ENCODE measurements at regions not wholly inside any gene's neighbourhood (a gene's known extent, or its start where the extent isn't known, plus 50 kb on each side); places are given as distances from the start of the nearest gene placed in this dataset.

GRCh38 chr20:37455659-37456058 is 65.4 kb upstream of the NNAT start:
- no peak for ATAC-seq
- DNase-seq = no peak
- H3K9me2 ChIP-seq (replicated peaks; ENCODE audit: low read length) = no peaks in the 10 kb centered on the region
- CTCF ChIA-PET = no interaction called here
- no peaks in the 10 kb centered on the region for H3F3A ChIP-seq (ENCODE audit: low read length, unreplicated experiment)
- no peaks in the 10 kb centered on the region for H4K20me1 ChIP-seq (ENCODE audit: low read length)
- H2AFZ ChIP-seq (ENCODE audit: low read length) = no peak overlapping the region
- no peaks in the 10 kb centered on the region for H3K36me3 ChIP-seq (ENCODE audit: low read depth, low read length)
- no peak overlapping the region for H3K4me2 ChIP-seq (ENCODE audit: low read length)
- no peaks in the 10 kb centered on the region for H3K79me2 ChIP-seq (ENCODE audit: low read length)
- H3K4me1 ChIP-seq (ENCODE audit: insufficient read depth, low read length) = no peaks in the 10 kb centered on the region
- H3K9me3 ChIP-seq (ENCODE audit: low read length) = no peaks in the 10 kb centered on the region
- intact Hi-C loops (cut with micrococcal nuclease) = no loop called here
- POLR2A ChIA-PET (ENCODE audit: unreplicated experiment) = no interaction called here
- no peak overlapping the region for H3K9ac ChIP-seq (ENCODE audit: low read length)
- BruUV-seq (replicated peaks) = no TSS peak
- no peak overlapping the region for H3K4me3 ChIP-seq (ENCODE audit: low read length)
- no peak for TF ChIP-seq EZH2phosphoT487 (IDR thresholded peaks at IDR 0.05; ENCODE audit: borderline replicate concordance, low read length)
- no peak for TF ChIP-seq EZH2 (IDR thresholded peaks at IDR 0.05; ENCODE audit: low read length, unreplicated experiment)
- TF ChIP-seq CTCF (conservative IDR thresholded peaks at IDR 0.05; ENCODE audit: low read depth, low read length) = no peak
- no peak overlapping the region for H3K27ac ChIP-seq (ENCODE audit: low read length)
- H3K27me3 ChIP-seq (ENCODE audit: low read length) = 0 out of 2 replicates have a peak, but pooled peaks cover 3% of the 10 kb centered on the region

- Histone ChIP-seq H3K4me1 (ENCODE audit: insufficient read depth, low read length) (no peaks in the 10 kb centered on the region), H3F3A (ENCODE audit: low read length, unreplicated experiment) (no peaks in the 10 kb centered on the region), H3K36me3 (ENCODE audit: low read depth, low read length) (no peaks in the 10 kb centered on the region), H3K27me3 (ENCODE audit: low read length) (0 out of 2 replicates have a peak, but pooled peaks cover 3% of the 10 kb centered on the region), H2AFZ (ENCODE audit: low read length) (no peak overlapping the region), H3K4me2 (ENCODE audit: low read length) (no peak overlapping the region), H3K27ac (ENCODE audit: low read length) (no peak overlapping the region), H3K9ac (ENCODE audit: low read length) (no peak overlapping the region), H3K4me3 (ENCODE audit: low read length) (no peak overlapping the region), H3K9me3 (ENCODE audit: low read length) (no peaks in the 10 kb centered on the region), H3K9me2 (replicated peaks; ENCODE audit: low read length) (no peaks in the 10 kb centered on the region), H3K79me2 (ENCODE audit: low read length) (no peaks in the 10 kb centered on the region), H4K20me1 (ENCODE audit: low read length) (no peaks in the 10 kb centered on the region)
- CTCF ChIA-PET = no interaction called here
- ATAC-seq = no peak
- TF ChIP-seq EZH2 (IDR thresholded peaks at IDR 0.05; ENCODE audit: low read length, unreplicated experiment) = no peak
- TF ChIP-seq EZH2phosphoT487 (IDR thresholded peaks at IDR 0.05; ENCODE audit: borderline replicate concordance, low read length) = no peak
- TF ChIP-seq CTCF (conservative IDR thresholded peaks at IDR 0.05; ENCODE audit: low read depth, low read length) = no peak
- BruUV-seq (replicated peaks) = no TSS peak
- intact Hi-C loops (cut with micrococcal nuclease) = no loop called here
- DNase-seq = no peak
- POLR2A ChIA-PET (ENCODE audit: unreplicated experiment) = no interaction called here
These were observed 64.1 kb upstream of the NNAT start for GRCh38 chr20:37456948-37457347.

GRCh38 chr20:37457921-37458320 is 63.1 kb upstream of the NNAT start:
- no peak overlapping the region for H2AFZ ChIP-seq (ENCODE audit: low read length)
- no TSS peak for BruUV-seq (replicated peaks)
- no peaks in the 10 kb centered on the region for H3F3A ChIP-seq (ENCODE audit: low read length, unreplicated experiment)
- H3K9me2 ChIP-seq (replicated peaks; ENCODE audit: low read length) = no peaks in the 10 kb centered on the region
- TF ChIP-seq EZH2phosphoT487 (IDR thresholded peaks at IDR 0.05; ENCODE audit: borderline replicate concordance, low read length) (no peak), EZH2 (IDR thresholded peaks at IDR 0.05; ENCODE audit: low read length, unreplicated experiment) (no peak), CTCF (conservative IDR thresholded peaks at IDR 0.05; ENCODE audit: low read depth, low read length) (no peak)
- no peak overlapping the region for H3K4me2 ChIP-seq (ENCODE audit: low read length)
- no peak overlapping the region for H3K9ac ChIP-seq (ENCODE audit: low read length)
- H3K27me3 ChIP-seq (ENCODE audit: low read length) = 0 out of 2 replicates have a peak, but pooled peaks cover 3% of the 10 kb centered on the region
- no peaks in the 10 kb centered on the region for H3K36me3 ChIP-seq (ENCODE audit: low read depth, low read length)
- H3K4me3 ChIP-seq (ENCODE audit: low read length) = no peak overlapping the region
- H3K79me2 ChIP-seq (ENCODE audit: low read length) = no peaks in the 10 kb centered on the region
- ChIA-PET CTCF (no interaction called here), POLR2A (ENCODE audit: unreplicated experiment) (interaction anchor here (0.6 kb wide), 1 partner anchor 474 kb away, joined by 5 read pairs; no protein-coding TSS in a partner anchor)
- no peaks in the 10 kb centered on the region for H3K4me1 ChIP-seq (ENCODE audit: insufficient read depth, low read length)
- H4K20me1 ChIP-seq (ENCODE audit: low read length) = no peaks in the 10 kb centered on the region
- DNase-seq (no peak), ATAC-seq (no peak)
- intact Hi-C loops (cut with micrococcal nuclease) = no loop called here
- H3K9me3 ChIP-seq (ENCODE audit: low read length) = no peaks in the 10 kb centered on the region
- H3K27ac ChIP-seq (ENCODE audit: low read length) = no peak overlapping the region
